H9 (cell line): ENCODE measurements at regions not wholly inside any gene's neighbourhood (a gene's known extent, or its start where the extent isn't known, plus 50 kb on each side); places are given as distances from the start of the nearest gene placed in this dataset.

Experiments used
- DNase-seq: peaks from one replicate; pipeline ENCODE4 v3.0.0-alpha.2; 2017
- H2AFZ ChIP-seq: one replicate; pipeline ENCODE4 v1.6.1; 2013; ENCODE audit warnings: mild to moderate bottlenecking, low read length, control low read depth, moderate library complexity
- H2AK5ac ChIP-seq: 2 replicates; pipeline ENCODE4 v1.6.1; 2013; ENCODE audit warnings: low read length, control low read depth, mixed read lengths; ENCODE audit not compliant: insufficient read length
- H2BK120ac ChIP-seq: one replicate; pipeline ENCODE4 v1.6.1; 2013; ENCODE audit warnings: low read depth, mild to moderate bottlenecking, low read length, control low read depth, inconsistent platforms; ENCODE audit not compliant: poor library complexity, severe bottlenecking
- H2BK12ac ChIP-seq: 2 replicates; pipeline ENCODE4 v1.6.1; 2013; ENCODE audit warnings: low read length, control low read depth, mixed read lengths, low read depth; ENCODE audit not compliant: insufficient read length
- H2BK15ac ChIP-seq: 2 replicates; pipeline ENCODE4 v1.6.1; 2013; ENCODE audit warnings: low read depth, low read length, control low read depth
- H2BK20ac ChIP-seq: one replicate; pipeline ENCODE4 v1.6.1; 2013; ENCODE audit warnings: low read depth, mild to moderate bottlenecking, low read length, control low read depth, inconsistent platforms; ENCODE audit not compliant: poor library complexity, severe bottlenecking
- H2BK5ac ChIP-seq: 2 replicates; pipeline ENCODE4 v1.6.1; 2013; ENCODE audit warnings: low read length, control low read depth, mixed read lengths; ENCODE audit not compliant: insufficient read length
- H3K14ac ChIP-seq: 2 replicates; pipeline ENCODE4 v1.6.1; 2013; ENCODE audit warnings: low read length, control low read depth; ENCODE audit not compliant: insufficient read depth
- H3K18ac ChIP-seq: 2 replicates; pipeline ENCODE4 v1.6.1; 2013; ENCODE audit warnings: low read depth, mild to moderate bottlenecking, mixed read lengths, low read length, control low read depth; ENCODE audit not compliant: insufficient read length
- H3K23ac ChIP-seq: 2 replicates; pipeline ENCODE4 v1.6.1; 2013; ENCODE audit warnings: low read length, control low read depth, mixed read lengths, low read depth; ENCODE audit not compliant: insufficient read length
- H3K23me2 ChIP-seq: 2 replicates; pipeline ENCODE4 v1.6.1; 2013; ENCODE audit warnings: low read depth, mild to moderate bottlenecking, mixed read lengths, low read length, control low read depth; ENCODE audit not compliant: insufficient read length, poor library complexity, severe bottlenecking
- H3K27ac ChIP-seq: 2 replicates; pipeline ENCODE4 v1.5.1; 2013; ENCODE audit warnings: low read length, control low read depth, mixed read lengths, low read depth; ENCODE audit not compliant: insufficient read length
- H3K27me3 ChIP-seq: 2 replicates; pipeline ENCODE4 v1.6.1; 2013; ENCODE audit warnings: low read length, control low read depth, inconsistent platforms; ENCODE audit not compliant: insufficient read depth
- H3K4ac ChIP-seq: 2 replicates; pipeline ENCODE4 v1.6.1; 2013; ENCODE audit warnings: low read depth, mild to moderate bottlenecking, control low read depth, inconsistent platforms, low read length, moderate library complexity
- H3K4me1 ChIP-seq: 2 replicates; pipeline ENCODE4 v1.6.1; 2013; ENCODE audit warnings: low read length, control low read depth, inconsistent platforms; ENCODE audit not compliant: insufficient read depth
- H3K4me2 ChIP-seq: 2 replicates; pipeline ENCODE4 v1.6.1; 2013; ENCODE audit warnings: low read length, control low read depth, mixed read lengths; ENCODE audit not compliant: insufficient read length, insufficient read depth
- H3K56ac ChIP-seq: 2 replicates; pipeline ENCODE4 v1.6.1; 2013; ENCODE audit warnings: low read depth, mild to moderate bottlenecking, mixed read lengths, low read length, control low read depth; ENCODE audit not compliant: insufficient read length
- H3K79me1 ChIP-seq: 2 replicates; pipeline ENCODE4 v1.6.1; 2013; ENCODE audit warnings: low read depth, mild to moderate bottlenecking, moderate library complexity, low read length, control low read depth, inconsistent platforms; ENCODE audit not compliant: insufficient read depth, poor library complexity, severe bottlenecking
- H3K79me2 ChIP-seq: 2 replicates; pipeline ENCODE4 v1.6.1; 2013; ENCODE audit warnings: low read length, control low read depth, inconsistent platforms; ENCODE audit not compliant: insufficient read depth
- H3K9ac ChIP-seq: 2 replicates; pipeline ENCODE4 v1.6.1; 2013; ENCODE audit warnings: low read length, control low read depth, mixed read lengths; ENCODE audit not compliant: insufficient read length; ENCODE audit errors: extremely low read depth
- H3K9me3 ChIP-seq: one replicate; pipeline ENCODE4 v1.6.1; 2013; ENCODE audit warnings: low read depth, low read length, inconsistent platforms; ENCODE audit not compliant: control insufficient read depth
- H3T11ph ChIP-seq: one replicate; pipeline ENCODE4 v1.6.1; 2013; ENCODE audit warnings: mild to moderate bottlenecking, low read length, control low read depth, inconsistent platforms
- H4K20me1 ChIP-seq: one replicate; pipeline ENCODE4 v1.6.1; 2013; ENCODE audit not compliant: control insufficient read depth, insufficient read length, insufficient read depth
- H4K5ac ChIP-seq: 2 replicates; pipeline ENCODE4 v1.6.1; 2013; ENCODE audit warnings: low read depth, mild to moderate bottlenecking, mixed read lengths, low read length, control low read depth; ENCODE audit not compliant: insufficient read length
- H4K8ac ChIP-seq: replicated peaks from 2 replicates; pipeline ENCODE4 v1.6.1; 2013; ENCODE audit warnings: low read length, control low read depth, mixed read lengths, low read depth; ENCODE audit not compliant: insufficient read length
- H4K91ac ChIP-seq: 2 replicates; pipeline ENCODE4 v1.6.1; 2013; ENCODE audit warnings: low read depth, mild to moderate bottlenecking, moderate library complexity, mixed read lengths, low read length, control low read depth; ENCODE audit not compliant: insufficient read length
- H3K27ac Mint-ChIP-seq, 3 experiments: 2 replicates in 2 of 3; 3 replicates in 1 of 3; pipeline ENCODE4 v1.8.0; 2020 to 2021; ENCODE audit warnings: mixed read lengths in 3 of 3, mild to moderate bottlenecking in 1 of 3, moderate library complexity in 1 of 3
- H3K27me3 Mint-ChIP-seq: 2 replicates; pipeline ENCODE4 v1.8.0; 2021; ENCODE audit warnings: low read depth, mild to moderate bottlenecking, moderate library complexity, mixed read lengths
- H3K36me3 Mint-ChIP-seq, 3 experiments: 2 replicates in 2 of 3; 3 replicates in 1 of 3; pipeline ENCODE4 v1.8.0; 2020 to 2021; ENCODE audit warnings: low read depth in 3 of 3, mixed read lengths in 3 of 3; ENCODE audit not compliant: insufficient read depth in 1 of 3
- H3K4me1 Mint-ChIP-seq, 2 experiments: 2 replicates each; pipeline ENCODE4 v1.8.0; 2020; ENCODE audit warnings: mixed read lengths in 2 of 2
- H3K4me3 Mint-ChIP-seq, 2 experiments: 2 replicates in 1 of 2; 3 replicates in 1 of 2; pipeline ENCODE4 v1.8.0; 2020 to 2021; ENCODE audit warnings: mild to moderate bottlenecking in 2 of 2, mixed read lengths in 2 of 2, moderate library complexity in 1 of 2
- H3K9me3 Mint-ChIP-seq, 2 experiments: 2 replicates in 1 of 2; 3 replicates in 1 of 2; pipeline ENCODE4 v1.8.0; 2020; ENCODE audit warnings: mild to moderate bottlenecking in 2 of 2, mixed read lengths in 2 of 2, moderate library complexity in 1 of 2
- WGBS: extraction: QIAGEN DNeasy Blood & Tissue Kit; methylation state at CpG from one replicate; pipeline ENCODE4 v1.1.7; 2013; ENCODE audit warnings: missing lambda C conversion rate, low lambda C conversion rate, mixed read lengths; ENCODE audit not compliant: insufficient read length; ENCODE audit errors: extremely low coverage; 5-methylcytosine and 5-hydroxymethylcytosine counted together
- TF ChIP-seq, protein P1 (sequence below): fragments of 200-600 bp; sonication (generic); conservative IDR thresholded peaks from 3 replicates; pipeline ENCODE4 v1.8.0; 2021; ENCODE audit warnings: antibody characterized with exemption, mild to moderate bottlenecking

DNA sequence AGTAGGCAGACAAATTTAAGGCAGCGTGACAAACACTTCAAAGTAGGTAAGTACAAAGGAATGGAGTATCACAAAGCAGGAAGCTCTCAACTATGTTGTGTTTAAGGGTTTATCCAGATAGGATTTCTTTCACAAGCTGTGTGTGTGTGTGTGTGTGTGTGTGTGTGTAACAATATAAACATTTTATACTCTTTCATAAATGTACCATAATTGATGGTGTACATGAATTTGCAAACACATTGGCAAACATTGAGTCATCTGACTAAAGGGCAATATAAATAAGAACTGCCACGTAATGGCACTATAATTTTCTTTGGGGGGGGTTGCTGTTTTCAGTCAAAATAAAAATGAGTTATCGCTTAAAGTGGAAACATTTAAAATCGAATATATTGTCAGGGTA, 1004.4 kb upstream of the DDX18 start:
- H3K4me3 Mint-ChIP-seq: no peak overlapping the region
- H2BK20ac ChIP-seq: no peak overlapping the region
- H3K14ac ChIP-seq: no peak overlapping the region
- H3K9ac ChIP-seq: no peak overlapping the region
- no peaks in the 10 kb centered on the region for H4K20me1 ChIP-seq
- H3K4me1 Mint-ChIP-seq: no peaks in the 10 kb centered on the region
- no peaks in the 10 kb centered on the region for H3K27me3 ChIP-seq
- no peak overlapping the region for H3K56ac ChIP-seq
- no peak overlapping the region for H3K18ac ChIP-seq
- no peak overlapping the region for H2AFZ ChIP-seq
- H2BK15ac ChIP-seq: no peak overlapping the region
- H3K4ac ChIP-seq: no peak overlapping the region
- no peak overlapping the region for H4K91ac ChIP-seq
- no peak overlapping the region for H3T11ph ChIP-seq
- no peak overlapping the region for H2BK120ac ChIP-seq
- no peak overlapping the region for H2AK5ac ChIP-seq
- no peak overlapping the region for H2BK12ac ChIP-seq
- no peak overlapping the region for H3K23ac ChIP-seq
- no peaks in the 10 kb centered on the region for H3K79me1 ChIP-seq
- no CpG with 5 or more reads among the region's 4 CpGs for whole genome bisulfite sequencing
- no peak overlapping the region for H3K27ac Mint-ChIP-seq
- no peak overlapping the region for H2BK5ac ChIP-seq
- no peak overlapping the region for H4K5ac ChIP-seq
- H3K4me1 ChIP-seq: no peaks in the 10 kb centered on the region
- H4K8ac ChIP-seq: no peak overlapping the region
- no peaks in the 10 kb centered on the region for H3K79me2 ChIP-seq
- H3K36me3 Mint-ChIP-seq: no peaks in the 10 kb centered on the region
- H3K9me3 ChIP-seq: no peaks in the 10 kb centered on the region
- no peaks in the 10 kb centered on the region for H3K27me3 Mint-ChIP-seq
- H3K27ac ChIP-seq: no peak overlapping the region
- no peak overlapping the region for H3K4me2 ChIP-seq
- H3K23me2 ChIP-seq: no peaks in the 10 kb centered on the region
- TF ChIP-seq, protein P1, sequence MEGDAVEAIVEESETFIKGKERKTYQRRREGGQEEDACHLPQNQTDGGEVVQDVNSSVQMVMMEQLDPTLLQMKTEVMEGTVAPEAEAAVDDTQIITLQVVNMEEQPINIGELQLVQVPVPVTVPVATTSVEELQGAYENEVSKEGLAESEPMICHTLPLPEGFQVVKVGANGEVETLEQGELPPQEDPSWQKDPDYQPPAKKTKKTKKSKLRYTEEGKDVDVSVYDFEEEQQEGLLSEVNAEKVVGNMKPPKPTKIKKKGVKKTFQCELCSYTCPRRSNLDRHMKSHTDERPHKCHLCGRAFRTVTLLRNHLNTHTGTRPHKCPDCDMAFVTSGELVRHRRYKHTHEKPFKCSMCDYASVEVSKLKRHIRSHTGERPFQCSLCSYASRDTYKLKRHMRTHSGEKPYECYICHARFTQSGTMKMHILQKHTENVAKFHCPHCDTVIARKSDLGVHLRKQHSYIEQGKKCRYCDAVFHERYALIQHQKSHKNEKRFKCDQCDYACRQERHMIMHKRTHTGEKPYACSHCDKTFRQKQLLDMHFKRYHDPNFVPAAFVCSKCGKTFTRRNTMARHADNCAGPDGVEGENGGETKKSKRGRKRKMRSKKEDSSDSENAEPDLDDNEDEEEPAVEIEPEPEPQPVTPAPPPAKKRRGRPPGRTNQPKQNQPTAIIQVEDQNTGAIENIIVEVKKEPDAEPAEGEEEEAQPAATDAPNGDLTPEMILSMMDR: no peak
- H3K9me3 Mint-ChIP-seq: peaks cover 2 to 3% of the 10 kb centered on the region in 2 experiments; a peak in 3 of 5 replicates
- no peak for DNase-seq
